Right renal cortex interstitium (tissue), 3 donors: ENCODE measurements at regions not wholly inside any gene's neighbourhood (a gene's known extent, or its start where the extent isn't known, plus 50 kb on each side); places are given as distances from the start of the nearest gene placed in this dataset.
A peak's percentile ranks its signal among the peaks of the same experiment; 100 is the strongest.

Experiments
- DNase-seq, 3 donors: peaks; one replicate each; pipeline ENCODE4 v3.0.0-alpha.2; 2013; ENCODE audit warnings: low read depth in 3 of 3, low spot score in 2 of 3

DNA sequence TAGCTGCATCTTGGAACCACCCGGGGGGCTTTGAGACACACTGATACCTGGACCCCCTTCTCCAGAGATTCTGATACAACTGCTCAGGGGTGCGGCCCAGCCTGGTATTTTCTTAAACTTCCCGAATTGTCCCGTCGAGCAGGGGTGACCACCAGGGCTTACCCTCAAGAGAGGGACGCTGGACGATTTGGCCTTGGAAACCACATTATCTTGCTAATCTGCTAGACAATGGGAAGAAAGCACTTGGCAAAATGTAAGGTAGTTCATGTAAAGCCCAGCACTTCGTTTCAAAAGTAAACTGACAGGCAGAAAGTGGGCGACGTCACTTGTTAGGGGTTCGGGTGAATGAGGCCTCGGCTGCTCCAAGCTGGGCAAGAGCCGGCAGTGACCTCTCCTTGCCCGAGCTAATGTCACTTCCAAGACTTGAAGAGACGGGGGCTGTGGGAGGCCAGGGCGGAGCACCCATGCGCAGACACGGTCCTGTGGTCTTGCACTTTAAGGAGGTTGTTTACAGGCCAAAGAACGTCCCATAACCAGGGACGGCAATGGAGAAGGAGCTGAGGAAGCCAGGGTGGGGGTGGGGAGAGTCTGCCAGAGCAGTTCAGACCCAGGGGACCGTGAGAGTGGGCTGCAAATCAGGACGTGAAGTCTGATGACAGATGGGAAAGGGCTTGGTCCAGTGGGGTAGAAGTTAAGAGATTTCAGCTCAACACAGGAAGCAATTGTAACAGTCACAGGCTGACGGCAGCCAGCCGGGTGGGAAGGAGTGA, 152.7 kb upstream of the GSE1 start:
- DNase-seq: peak in 1 of 3 donors; percentile 73

DNA sequence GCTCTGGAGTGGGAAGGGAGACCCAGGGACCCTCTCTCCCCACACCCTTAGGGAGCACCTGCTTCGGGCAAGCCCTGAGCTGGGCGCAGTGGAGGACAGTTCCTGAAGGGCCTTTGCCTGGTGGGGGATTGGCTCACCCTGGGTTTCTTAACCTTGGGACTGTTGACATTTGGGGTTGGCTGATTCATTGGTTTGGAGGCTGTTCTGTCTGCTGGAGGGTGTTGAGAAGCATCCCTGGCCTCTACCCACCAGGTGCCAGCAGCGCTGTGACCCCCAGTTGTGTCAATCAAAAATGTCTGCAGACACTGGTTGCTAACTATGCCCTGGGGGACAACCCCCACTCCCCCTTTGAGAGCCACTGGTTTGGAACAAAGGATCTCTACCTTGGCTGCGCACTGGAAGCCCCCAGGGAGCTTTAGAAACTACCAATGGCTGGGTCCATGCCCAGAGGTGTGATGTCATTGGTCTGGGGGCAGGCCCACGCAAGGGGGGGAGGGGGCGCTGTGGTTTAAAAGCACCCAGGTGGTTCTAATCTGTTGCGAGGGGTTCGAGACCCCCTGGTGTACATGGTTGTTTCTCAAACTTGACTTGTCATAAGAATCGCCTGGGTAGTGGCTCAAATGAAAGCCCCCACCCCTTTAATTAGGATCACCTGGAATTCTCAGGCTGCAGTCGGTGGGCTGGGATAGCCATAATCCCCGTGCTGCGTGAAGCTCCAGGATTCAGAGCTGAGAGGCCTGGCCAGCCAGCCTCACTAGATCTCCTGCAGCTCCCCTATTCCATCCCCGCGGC, 151.9 kb upstream of the GSE1 start:
- no peak for DNase-seq

DNA sequence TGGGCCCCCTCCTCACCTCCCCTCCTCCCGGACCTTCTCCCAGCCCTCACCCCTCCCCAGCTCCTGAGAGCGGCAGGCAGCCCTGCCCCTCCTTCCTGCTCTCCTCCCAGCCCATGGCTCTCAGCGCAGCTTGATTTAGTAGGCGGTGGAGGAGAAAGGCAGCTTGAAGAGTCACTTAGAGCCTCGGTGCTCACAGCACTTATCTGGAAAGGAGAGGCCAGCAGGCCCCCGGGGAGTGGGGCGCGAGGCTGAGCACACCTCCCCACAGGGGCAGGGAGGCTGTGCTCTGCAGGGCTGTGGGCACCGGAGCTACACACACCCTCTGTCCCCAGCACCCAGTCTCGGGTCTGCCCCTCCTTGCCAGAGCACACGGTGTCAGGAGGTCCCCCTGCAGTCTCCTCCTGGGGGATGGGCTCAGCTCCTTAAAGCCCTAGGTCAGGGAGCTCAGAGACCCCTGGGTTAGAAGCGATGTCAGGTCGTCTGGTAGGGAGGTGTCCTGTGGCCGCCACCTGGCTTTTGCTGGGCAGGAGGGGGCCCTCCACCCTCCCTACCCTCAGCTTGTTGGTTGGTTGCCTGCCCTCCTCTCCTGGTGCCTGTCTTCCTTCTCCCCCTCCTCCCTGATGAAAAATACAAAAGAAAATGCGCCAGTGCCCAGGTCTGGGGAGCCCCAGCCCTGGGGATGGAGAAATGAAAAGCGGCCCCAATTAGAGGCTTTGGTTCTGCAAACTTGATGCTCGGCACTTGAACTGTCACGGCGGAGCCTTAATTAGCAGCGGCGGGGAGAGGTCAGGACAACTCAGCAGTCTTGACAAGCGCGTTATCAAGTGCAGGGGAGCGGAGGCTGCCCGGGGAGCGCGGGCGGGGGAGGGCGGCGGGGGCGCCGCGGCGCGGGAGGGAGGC, 151.1 kb upstream of the GSE1 start:
- peak in 1 of 3 donors; percentile 76 for DNase-seq

DNA sequence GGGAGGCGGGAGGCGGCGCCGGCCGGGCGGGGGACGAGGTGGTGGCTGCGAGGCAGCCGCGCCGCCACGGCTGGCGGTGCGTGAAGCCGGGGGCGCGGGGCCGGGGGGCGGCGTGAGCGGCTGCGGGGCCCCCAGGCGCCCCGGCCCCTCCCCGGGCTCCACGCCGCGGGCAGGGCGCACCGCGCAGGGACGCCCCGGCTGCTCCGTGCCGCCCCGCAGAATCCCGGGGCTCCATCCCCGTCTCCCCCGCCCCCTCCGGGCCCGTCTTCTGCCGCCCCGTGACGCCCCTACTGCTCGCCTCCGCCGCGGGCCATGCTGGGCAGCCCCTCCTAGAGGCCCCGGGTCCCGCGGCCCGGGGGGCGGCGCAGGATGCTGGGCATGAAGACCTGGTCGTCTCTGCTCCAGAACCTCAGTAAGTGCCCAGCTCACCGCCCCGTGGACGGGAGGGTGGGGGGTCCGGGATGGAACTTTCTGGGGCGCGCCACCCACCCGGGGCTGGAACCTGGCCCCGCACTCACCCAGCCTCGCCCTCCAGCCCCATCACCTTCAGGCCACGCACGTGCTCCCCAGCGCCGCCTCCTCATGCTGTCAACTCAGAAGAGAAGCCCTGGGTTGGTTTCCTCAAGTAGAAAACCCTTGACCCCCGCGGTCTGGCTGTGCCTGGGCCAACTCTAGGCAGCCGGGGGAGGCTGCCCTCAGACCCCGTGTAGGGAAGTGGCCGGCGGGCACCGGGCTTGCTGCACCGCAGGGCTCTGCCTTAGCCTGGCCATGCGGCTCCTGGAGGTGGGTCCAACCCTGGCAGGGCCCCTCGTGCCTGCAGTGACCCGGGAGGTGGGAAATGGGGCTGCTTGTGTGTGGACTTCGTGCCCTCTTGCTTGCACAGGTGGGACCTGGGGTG, 150.2 kb upstream of the GSE1 start:
- no peak for DNase-seq

DNA sequence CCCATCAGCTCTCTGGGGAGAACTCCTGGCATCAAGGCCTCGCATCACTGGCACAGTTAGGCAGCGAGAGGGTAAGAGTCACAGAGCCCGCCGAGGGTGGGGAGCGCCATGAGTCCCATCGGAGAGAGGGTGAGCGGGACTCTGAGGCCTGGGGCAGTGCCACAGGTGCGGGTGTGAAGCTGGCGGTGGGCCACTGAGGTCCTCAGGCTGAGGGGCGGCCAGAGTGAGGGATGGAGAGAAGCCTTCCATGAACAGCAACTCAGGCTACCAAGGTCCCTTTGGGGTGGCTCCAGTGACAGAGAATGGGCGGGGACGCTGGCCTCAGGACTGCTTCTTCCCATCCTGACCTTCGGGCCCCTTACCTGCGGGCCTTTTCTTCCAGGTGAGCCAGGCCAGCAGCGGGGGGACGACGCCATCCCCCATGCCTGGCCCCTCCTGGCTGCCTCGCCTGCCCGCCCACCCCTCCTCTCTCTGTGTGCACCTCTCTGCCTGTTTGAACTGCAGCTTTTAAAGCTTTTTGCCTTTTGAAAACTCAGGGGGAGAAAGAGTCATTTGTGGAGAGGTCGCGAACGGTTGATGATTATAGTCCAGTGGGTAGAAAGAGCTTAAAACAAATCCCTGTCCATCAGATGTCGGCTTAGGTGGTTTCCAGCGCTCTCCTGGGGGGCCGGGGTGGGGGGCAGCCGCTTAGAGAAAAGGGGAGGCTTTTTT, 149.3 kb upstream of the GSE1 start:
- DNase-seq: no peak

DNA sequence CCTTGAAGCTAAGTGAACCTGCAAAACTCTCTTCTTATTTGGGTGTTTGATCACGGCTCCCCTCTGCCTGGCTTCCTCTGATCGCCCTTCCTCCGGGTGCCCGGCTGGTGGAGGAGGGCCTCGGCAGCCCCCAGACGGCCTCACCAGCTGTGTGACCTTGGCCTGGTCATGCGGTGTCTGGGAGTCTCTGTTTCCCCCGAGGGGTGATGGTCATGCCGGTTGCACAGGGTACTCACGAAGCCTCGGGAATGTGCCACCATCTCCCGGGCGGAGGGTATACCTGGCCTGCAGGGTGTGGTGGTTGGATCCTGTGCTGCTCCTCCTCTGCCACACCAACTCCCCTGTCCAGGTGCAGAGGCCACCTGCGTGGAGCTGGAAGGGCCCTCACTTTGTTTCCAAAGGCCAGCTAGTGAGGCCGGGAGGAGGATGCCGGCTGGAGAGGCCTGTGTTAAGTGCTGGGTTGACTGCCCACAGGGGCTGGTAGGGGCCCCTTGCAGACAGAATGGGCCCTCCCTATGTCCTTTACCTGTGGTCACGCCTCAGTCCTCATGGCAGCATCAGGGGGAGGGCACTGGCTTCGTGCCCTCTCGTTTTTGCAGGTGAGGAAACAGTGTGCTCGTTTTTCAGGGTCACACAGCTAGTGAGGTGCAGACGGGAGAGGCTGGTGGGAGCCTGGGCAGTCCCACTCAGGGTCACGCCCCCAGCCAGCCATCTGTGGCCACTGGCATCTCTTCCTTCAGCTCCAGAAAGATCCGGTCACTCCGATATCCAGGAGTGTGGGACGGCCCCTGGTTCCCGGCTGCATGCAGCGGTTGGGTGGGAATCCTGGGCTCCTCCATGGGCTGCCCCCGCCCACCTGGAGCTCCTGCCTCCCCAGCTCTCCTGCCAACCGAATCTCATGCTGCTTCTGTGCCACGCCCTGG, 148.5 kb upstream of the GSE1 start:
- DNase-seq: no peak

DNA sequence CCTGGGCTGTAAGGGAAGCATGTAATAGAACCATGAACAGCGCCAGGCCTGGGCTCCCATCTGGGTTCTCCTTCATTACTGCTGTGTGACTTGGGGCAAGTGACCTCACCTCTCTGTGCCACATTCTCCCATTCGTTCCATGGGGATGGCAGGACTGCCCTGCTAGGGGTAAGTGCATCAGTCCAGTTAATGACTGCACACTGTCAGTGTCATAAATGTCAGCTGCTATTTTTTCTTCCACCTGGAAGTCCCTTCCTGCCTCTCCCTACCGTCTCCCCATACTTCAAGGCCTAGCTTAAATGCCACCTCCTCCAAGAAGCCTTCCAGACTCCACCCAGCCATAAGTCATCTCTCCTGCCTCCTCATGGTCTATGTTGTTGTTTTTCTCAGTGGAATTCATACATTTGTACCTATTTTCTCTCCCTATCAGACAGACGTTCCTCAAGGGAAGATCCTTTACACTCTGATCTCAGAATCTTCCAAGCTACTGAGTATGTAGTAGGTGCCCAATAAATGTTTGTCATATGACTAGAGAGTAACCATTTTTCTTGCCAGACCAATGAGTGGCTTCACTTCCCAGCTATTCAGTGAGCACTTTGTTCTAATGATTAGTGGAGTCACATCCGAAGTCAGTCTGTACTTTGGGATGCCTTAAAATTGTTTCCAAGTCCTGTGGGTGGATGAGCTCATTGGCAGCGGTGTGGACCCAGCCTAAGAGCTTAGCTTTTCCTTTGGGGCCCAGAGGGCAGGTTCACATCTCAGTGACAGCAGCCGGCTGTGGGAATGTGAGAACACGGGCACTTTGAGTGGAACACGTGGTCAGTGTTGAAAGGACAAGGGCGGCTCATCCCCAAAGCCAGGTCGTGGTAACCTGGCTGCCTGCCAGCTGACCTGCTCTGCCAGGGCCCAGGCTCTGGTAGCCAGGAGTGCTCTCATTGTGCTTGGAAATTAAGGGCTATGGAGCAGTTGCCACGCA, 147.5 kb upstream of the GSE1 start:
- no peak for DNase-seq

DNA sequence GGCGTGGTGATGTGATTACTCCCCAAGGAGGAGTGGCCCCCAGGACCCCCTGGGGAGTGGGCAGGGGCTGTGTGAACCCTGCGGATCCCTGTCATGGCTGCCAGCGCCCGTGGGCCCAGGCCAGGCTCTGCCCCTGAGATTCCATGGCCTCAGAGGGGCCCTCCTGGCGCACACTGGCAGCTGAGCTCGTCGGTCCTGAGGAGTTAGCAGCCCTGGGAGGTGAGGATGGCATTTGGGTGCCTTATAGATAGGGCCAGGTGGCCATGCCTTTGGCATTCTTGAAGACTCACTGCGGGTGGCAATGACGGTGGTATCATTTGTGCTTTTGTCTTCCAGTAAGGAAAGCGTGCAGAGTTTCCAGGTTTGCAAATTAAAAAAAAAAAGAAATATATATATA, 146.8 kb upstream of the GSE1 start:
- DNase-seq: no peak

DNA sequence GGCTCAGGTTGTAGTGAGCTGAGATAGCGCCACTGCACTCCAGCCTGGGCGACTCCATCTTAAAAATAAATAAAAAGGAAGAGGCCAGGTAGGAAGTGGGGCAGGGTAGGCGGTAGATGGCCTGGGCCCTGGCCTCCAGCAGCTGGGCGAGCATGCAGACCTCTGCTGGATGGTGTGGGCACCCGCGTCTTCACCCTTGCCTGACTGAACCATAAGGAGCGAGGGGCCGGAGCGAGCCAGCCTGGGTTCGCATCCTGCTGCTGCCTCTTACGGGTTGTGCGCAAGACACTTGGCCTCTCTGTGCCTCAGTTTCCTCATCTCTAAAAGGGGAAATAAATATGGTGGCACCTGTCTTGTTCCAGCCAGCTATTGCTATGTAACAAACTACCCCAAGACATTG, 146.1 kb upstream of the GSE1 start:
- DNase-seq: no peak

DNA sequence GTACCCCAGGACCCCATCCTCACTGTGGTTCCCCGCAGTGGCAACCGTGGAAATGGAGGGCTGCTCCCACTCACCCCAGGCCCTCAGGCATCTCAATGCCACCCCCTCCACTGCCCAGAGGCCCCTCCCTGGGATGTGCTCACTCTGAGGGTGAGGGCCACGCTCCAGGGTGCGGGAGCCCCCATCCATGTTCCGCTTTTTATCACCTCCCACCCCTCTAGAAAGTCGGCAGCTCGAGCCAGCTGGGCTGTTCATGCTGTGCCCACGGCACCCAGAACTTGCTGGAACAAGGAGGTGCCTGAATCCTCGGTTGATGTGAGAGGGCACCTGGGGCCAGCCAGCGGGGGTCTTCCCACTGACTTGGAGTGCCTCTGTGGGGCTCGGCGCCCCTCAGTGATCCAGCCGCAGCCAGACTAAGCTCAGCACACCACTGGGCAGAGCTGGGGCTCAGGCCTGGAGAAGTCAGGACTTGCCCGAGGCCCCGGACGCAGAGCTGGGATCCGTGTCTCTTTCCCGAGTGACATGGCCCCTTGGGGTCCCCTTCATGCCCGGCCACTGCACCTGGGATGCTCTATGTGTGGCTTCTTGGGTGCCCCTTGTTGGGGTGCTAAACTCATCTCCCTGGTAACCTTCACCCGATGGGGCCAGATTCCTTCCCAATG, 143.1 kb upstream of the GSE1 start:
- no peak for DNase-seq

DNA sequence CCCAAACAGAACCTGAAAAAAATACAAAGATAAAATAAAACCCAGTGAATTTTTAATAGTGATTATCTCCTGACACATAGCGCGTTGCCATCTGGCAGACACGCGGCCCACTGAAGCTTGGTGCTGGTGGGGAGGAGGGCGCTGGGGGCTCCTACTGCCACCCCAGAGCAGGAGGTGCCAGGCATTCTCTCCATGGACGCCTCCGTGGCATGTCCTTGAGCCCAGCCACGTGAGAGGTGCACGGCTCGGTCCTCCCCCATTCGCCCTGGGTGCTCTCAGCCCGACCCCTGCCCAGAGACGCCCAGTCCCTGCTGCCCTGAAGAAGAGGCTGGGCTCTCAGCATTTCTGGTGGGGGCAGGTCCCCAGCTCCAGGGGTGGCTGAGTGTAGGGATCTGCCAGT, 142.2 kb upstream of the GSE1 start:
- DNase-seq: no peak

DNA sequence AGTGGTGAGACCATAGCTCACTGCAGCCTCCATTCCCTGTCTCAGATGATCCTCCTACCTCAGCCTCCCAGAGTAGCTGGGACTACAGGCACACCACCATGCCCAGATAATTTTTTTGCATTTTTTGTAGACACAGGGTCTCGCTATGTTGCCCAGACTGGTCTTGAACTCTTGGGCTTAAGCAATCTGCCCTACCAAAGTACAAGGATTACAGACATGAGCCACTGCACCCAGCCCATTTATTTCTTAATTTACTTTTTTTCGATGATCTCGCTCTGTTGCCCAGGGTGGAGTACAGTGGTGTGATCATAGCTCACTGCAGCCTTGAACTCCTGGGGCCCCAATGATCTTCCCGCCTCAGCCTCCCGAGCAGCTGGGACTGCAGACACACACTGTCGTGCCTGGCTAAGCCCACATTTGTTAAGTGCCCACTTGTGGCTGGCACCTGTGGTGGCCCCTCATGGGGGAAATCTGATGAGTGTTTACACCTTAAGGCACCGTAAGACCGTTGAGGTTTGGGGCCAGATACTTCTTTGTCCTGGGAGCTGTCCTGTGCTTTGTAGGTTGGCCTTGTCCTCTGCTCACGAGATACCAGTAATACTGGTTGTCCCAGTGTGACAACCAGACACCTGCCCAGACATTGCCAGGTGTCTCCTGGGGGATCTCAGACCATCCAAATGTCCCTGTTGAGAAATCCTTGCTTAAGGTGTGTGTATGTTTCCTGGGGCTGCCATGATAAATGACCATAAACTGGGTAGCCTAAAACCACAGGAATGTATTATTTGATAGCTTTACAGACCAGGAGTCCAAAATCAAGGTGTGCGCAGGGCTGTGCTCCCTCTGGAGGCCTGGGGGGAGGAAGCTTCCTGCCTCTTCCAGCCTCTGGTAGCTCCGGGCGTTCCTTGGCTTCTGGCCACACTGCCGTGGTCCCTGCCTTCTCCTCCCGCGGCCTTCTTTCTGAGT, 141.4 kb upstream of the GSE1 start:
- no peak for DNase-seq

DNA sequence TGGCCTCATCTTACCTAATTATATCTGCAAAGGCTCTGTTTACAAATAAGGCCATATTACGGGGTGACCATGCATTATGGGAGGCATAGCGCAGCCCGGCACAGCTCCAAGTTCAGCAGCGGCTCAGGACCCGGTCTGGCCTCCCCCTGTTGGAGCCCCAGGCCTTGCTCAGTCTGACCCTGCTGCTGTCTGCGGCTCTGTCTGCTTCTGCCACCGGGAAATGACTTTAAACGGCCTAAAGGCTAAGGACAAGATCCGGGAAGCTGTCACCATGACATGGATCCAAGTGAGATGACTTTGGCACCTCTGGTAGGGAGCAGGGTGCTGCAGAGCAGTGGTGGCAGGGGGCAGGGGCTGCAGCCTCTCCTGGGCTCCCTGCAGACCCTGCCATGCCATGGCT, 140.6 kb upstream of the GSE1 start:
- DNase-seq: no peak

DNA sequence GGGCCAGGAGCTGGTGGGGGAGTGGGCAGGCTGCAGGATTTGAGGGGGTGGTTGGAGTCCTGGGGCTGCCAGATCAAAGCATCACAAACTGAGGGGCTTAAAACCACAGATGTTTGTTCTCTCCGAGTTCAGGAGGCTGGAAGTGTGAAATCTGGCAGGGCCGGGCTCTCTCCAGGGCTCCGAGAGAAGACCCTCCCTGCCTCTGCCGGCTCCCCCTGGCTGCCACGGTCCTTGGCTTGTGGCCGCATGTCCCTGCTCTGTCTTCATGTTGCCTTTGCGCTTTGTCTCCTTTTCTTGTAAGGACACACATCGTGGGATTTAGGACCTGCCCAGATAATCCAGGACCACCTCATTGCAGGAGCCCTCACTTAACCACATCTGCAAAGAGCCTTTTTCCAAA, 139.8 kb upstream of the GSE1 start:
- no peak for DNase-seq

DNA sequence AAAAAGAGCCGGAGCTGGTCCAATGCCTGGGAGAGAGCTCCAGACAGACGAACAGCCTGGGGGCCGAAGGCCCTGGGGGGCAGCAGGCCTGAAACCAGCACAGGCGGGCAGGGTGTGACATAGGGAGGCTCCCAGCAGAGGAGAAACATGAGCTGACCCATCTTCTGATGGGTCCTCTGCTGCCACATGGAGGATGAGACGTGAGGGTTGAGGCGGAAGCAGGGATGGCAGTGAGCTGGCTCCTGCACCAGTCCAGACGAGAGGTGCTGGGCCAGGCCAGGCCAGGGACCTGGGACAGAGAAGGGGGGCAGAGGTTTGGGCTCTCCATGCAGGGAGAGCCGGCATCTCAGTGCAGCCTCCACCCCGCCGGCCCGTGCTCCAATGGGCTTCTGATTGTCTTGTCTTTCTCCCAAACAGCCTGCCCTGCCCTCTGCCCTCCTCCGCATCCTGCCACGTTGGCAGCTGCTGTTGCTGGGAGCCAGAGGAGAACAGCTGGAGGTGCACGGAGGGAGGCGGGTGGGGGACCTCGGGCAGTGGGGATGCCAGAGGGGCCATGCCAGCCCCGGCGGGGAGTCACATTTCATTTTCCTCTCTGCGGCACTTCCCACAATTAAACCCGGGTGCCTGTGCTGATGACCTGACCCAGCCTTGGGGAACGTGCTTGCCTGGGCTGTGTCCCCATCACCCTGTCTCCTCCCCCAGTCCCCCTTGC, 139.1 kb upstream of the GSE1 start:
- DNase-seq: no peak
